ENCODE measurements at regions not wholly inside any gene's neighbourhood (a gene's known extent, or its start where the extent isn't known, plus 50 kb on each side); places are given as distances from the start of the nearest gene placed in this dataset.

DNA sequence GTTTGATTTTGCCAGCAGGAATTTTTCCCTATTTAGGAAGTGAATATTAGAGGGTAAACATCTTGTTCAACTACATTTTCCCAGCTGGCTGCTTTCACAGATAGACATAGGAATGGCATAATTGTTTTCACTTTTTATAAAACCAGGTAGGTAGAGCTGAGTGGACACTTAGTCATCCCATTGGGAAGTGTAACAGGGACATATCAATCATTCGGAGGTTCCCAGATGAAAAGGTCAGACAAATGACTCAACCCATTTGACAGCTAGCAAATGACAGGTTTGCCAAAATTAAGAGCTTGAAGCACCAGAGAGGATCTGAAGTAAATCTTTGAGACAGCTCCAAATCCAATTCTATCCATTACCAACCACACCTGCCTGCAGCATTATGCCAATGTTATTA, 205.3 kb downstream of the SLC39A8 start:
- H3K36me3 Mint-ChIP-seq: no peaks in the 10 kb centered on the region
- Histone ChIP-seq H3K27ac (ENCODE audit: low read depth in 1 of 2, low read length in 2 of 2) (no peak overlapping the region), H4K20me1 (ENCODE audit: insufficient read depth, low read length) (no peaks in the 10 kb centered on the region), H3K9ac (ENCODE audit: insufficient read depth, low read length, poor library complexity, severe bottlenecking) (no peak overlapping the region), H3K4me1 (ENCODE audit: control insufficient read depth in 1 of 2, insufficient read depth in 2 of 2, low read length in 2 of 2) (no peaks in the 10 kb centered on the region), H2AFZ (ENCODE audit: insufficient read depth, low read depth, low read length, poor library complexity, severe bottlenecking) (no peak overlapping the region), H3K79me2 (ENCODE audit: insufficient read depth, low read length) (no peaks in the 10 kb centered on the region), H3K27me3 (ENCODE audit: control insufficient read depth in 2 of 2, insufficient read depth in 2 of 2, low read length in 2 of 2) (no peaks in the 10 kb centered on the region), H3K36me3 (replicated peaks in 1 of 2; ENCODE audit: control insufficient read depth in 1 of 2, insufficient read depth in 2 of 2, low read length in 2 of 2) (no peaks in the 10 kb centered on the region), H3K4me3 (replicated peaks in 1 of 3; ENCODE audit: low read depth in 2 of 3, low read length in 3 of 3) (no peak overlapping the region), H3K9me3 (replicated peaks in 1 of 2; ENCODE audit: control insufficient read depth in 1 of 2, insufficient read depth in 1 of 2, low read length in 2 of 2) (no peaks in the 10 kb centered on the region), H3K4me2 (replicated peaks; ENCODE audit: extremely low read depth, low read length, poor library complexity, severe bottlenecking) (no peak overlapping the region)
- H3K27ac Mint-ChIP-seq: no peak overlapping the region
- TF ChIP-seq, protein P1, sequence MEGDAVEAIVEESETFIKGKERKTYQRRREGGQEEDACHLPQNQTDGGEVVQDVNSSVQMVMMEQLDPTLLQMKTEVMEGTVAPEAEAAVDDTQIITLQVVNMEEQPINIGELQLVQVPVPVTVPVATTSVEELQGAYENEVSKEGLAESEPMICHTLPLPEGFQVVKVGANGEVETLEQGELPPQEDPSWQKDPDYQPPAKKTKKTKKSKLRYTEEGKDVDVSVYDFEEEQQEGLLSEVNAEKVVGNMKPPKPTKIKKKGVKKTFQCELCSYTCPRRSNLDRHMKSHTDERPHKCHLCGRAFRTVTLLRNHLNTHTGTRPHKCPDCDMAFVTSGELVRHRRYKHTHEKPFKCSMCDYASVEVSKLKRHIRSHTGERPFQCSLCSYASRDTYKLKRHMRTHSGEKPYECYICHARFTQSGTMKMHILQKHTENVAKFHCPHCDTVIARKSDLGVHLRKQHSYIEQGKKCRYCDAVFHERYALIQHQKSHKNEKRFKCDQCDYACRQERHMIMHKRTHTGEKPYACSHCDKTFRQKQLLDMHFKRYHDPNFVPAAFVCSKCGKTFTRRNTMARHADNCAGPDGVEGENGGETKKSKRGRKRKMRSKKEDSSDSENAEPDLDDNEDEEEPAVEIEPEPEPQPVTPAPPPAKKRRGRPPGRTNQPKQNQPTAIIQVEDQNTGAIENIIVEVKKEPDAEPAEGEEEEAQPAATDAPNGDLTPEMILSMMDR (IDR thresholded peaks at IDR 0.05): no peak
- H3K4me1 Mint-ChIP-seq: peaks cover 4% of the 10 kb centered on the region
- 100% methylated on average over 1 of the region's 1 CpG for WGBS (ENCODE audit: insufficient coverage)
- intact Hi-C loops (cut with micrococcal nuclease): no loop called here
- no peak overlapping the region for H3K4me3 Mint-ChIP-seq
- no peak for DNase-seq
- peaks cover 0 to 2% (median 0%) of the 10 kb centered on the region in 3 donors for H3K27me3 Mint-ChIP-seq (ENCODE audit: low read depth in 3 of 3)
- peaks cover 0 to 8% (median 2%) of the 10 kb centered on the region in 7 donors for H3K9me3 Mint-ChIP-seq

DNA sequence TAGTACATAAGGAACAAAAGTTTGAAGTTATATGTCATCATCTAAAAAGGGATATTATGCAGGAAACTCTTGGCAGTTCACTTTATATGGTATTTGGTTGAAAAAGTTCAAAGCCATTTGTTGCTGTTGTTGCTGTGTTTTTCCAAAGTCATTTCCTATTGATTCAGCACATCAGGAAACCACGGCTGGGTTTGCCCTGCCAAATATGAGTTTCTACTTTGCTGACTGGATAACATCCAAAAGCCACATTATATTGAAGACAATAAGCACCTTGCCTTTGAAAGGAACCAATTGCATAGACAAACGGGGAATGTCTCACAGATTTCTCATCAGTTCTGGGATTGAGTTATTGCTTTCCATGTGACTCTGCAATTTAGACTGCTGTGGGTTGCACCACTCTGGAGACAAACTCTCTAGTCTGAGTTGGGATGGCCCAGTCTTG, 206.1 kb downstream of the SLC39A8 start:
- peaks cover 4% of the 10 kb centered on the region for H3K4me1 Mint-ChIP-seq
- DNase-seq: no peak
- H3K27me3 Mint-ChIP-seq (ENCODE audit: low read depth in 3 of 3): peaks cover 0 to 2% (median 0%) of the 10 kb centered on the region in 3 donors
- intact Hi-C loops (cut with micrococcal nuclease): no loop called here
- H2AFZ ChIP-seq (ENCODE audit: insufficient read depth, low read depth, low read length, poor library complexity, severe bottlenecking): no peak overlapping the region
- no peak overlapping the region for H3K27ac Mint-ChIP-seq
- H3K36me3 ChIP-seq (replicated peaks in 1 of 2; ENCODE audit: control insufficient read depth in 1 of 2, insufficient read depth in 2 of 2, low read length in 2 of 2): no peaks in the 10 kb centered on the region
- H3K27me3 ChIP-seq (ENCODE audit: control insufficient read depth in 2 of 2, insufficient read depth in 2 of 2, low read length in 2 of 2): no peaks in the 10 kb centered on the region
- H3K9ac ChIP-seq (ENCODE audit: insufficient read depth, low read length, poor library complexity, severe bottlenecking): no peak overlapping the region
- H3K4me1 ChIP-seq (ENCODE audit: control insufficient read depth in 1 of 2, insufficient read depth in 2 of 2, low read length in 2 of 2): no peaks in the 10 kb centered on the region
- H3K36me3 Mint-ChIP-seq: no peaks in the 10 kb centered on the region
- no peak overlapping the region for H3K27ac ChIP-seq (ENCODE audit: low read depth in 1 of 2, low read length in 2 of 2)
- H4K20me1 ChIP-seq (ENCODE audit: insufficient read depth, low read length): no peaks in the 10 kb centered on the region
- TF ChIP-seq, protein P1 (IDR thresholded peaks at IDR 0.05): no peak
- WGBS (ENCODE audit: insufficient coverage): 0% methylated on average over 2 of the region's 2 CpGs
- no peak overlapping the region for H3K4me2 ChIP-seq (replicated peaks; ENCODE audit: extremely low read depth, low read length, poor library complexity, severe bottlenecking)
- peaks cover 0 to 8% (median 2%) of the 10 kb centered on the region in 7 donors for H3K9me3 Mint-ChIP-seq
- H3K79me2 ChIP-seq (ENCODE audit: insufficient read depth, low read length): no peaks in the 10 kb centered on the region
- no peak overlapping the region for H3K4me3 Mint-ChIP-seq
- H3K9me3 ChIP-seq (replicated peaks in 1 of 2; ENCODE audit: control insufficient read depth in 1 of 2, insufficient read depth in 1 of 2, low read length in 2 of 2): no peaks in the 10 kb centered on the region
- H3K4me3 ChIP-seq (replicated peaks in 1 of 3; ENCODE audit: low read depth in 2 of 3, low read length in 3 of 3): no peak overlapping the region

Measured in CD14-positive monocyte (primary cell).